ENCODE measurements at regions not wholly inside any gene's neighbourhood (a gene's known extent, or its start where the extent isn't known, plus 50 kb on each side); places are given as distances from the start of the nearest gene placed in this dataset.

GRCh38 chr4:143054971-143055370 lies 129.7 kb upstream of the USP38 start:
- no peaks in the 10 kb centered on the region for H3K9me3 ChIP-seq
- 0% methylated on average over 1 of the region's 1 CpG for WGBS, 2 donors
- H3K27ac ChIP-seq, result no peak overlapping the region
- no peak overlapping the region for H3K4me3 ChIP-seq
- H3K4me1 ChIP-seq, result no peaks in the 10 kb centered on the region
- H3K36me3 ChIP-seq (ENCODE audit: low read depth, missing control alignments), result no peaks in the 10 kb centered on the region
- DNase-seq, result no peak
- intact Hi-C loops (cut with DNase I; ENCODE audit: low total_unique reads), result no loop called here
- TF ChIP-seq CTCF (IDR thresholded peaks at IDR 0.05), result no peak
- no peak for TF ChIP-seq POLR2A (IDR thresholded peaks at IDR 0.05)
- H3K27me3 ChIP-seq, result no peaks in the 10 kb centered on the region

GRCh38 chr4:143055997-143056396 lies 128.7 kb upstream of the USP38 start:
- Histone ChIP-seq H3K9me3 (no peaks in the 10 kb centered on the region), H3K27ac (no peak overlapping the region), H3K27me3 (no peaks in the 10 kb centered on the region), H3K4me1 (no peaks in the 10 kb centered on the region), H3K4me3 (no peak overlapping the region), H3K36me3 (ENCODE audit: low read depth, missing control alignments) (no peaks in the 10 kb centered on the region)
- WGBS, 2 donors, result 79 to 80% methylated on average over 3 to 4 of the region's 4 CpGs
- TF ChIP-seq CTCF (IDR thresholded peaks at IDR 0.05), result no peak
- no peak for TF ChIP-seq POLR2A (IDR thresholded peaks at IDR 0.05)
- DNase-seq, result no peak
- intact Hi-C loops (cut with DNase I; ENCODE audit: low total_unique reads), result no loop called here

- H3K4me1 ChIP-seq, result no peaks in the 10 kb centered on the region
- 63% methylated on average over 4 of the region's 4 CpGs; no CpG with 5 or more reads in 1 of the 2 donors for WGBS, 2 donors
- intact Hi-C loops (cut with DNase I; ENCODE audit: low total_unique reads), result no loop called here
These were observed 113.4 kb upstream of the USP38 start for GRCh38 chr4:143071351-143071750.

GRCh38 chr4:143076723-143077122 lies 108.0 kb upstream of the USP38 start:
- Histone ChIP-seq H3K9me3 (no peaks in the 10 kb centered on the region), H3K27ac (no peak overlapping the region), H3K4me1 (no peaks in the 10 kb centered on the region), H3K4me3 (no peak overlapping the region), H3K36me3 (ENCODE audit: low read depth, missing control alignments) (no peaks in the 10 kb centered on the region), H3K27me3 (no peaks in the 10 kb centered on the region)
- no peak for DNase-seq
- 55 to 77% methylated on average over 4 of the region's 4 CpGs for WGBS, 2 donors
- TF ChIP-seq POLR2A (IDR thresholded peaks at IDR 0.05) (no peak), CTCF (IDR thresholded peaks at IDR 0.05) (no peak)
- intact Hi-C loops (cut with DNase I; ENCODE audit: low total_unique reads), result no loop called here

More at GRCh38 chr4:143071351-143071750, 113.4 kb upstream of the USP38 start:
- TF ChIP-seq POLR2A (IDR thresholded peaks at IDR 0.05) (no peak), CTCF (IDR thresholded peaks at IDR 0.05) (no peak)
- Histone ChIP-seq H3K36me3 (ENCODE audit: low read depth, missing control alignments) (no peaks in the 10 kb centered on the region), H3K27ac (no peak overlapping the region), H3K4me3 (no peak overlapping the region), H3K27me3 (no peaks in the 10 kb centered on the region), H3K9me3 (no peaks in the 10 kb centered on the region)
- DNase-seq, result no peak

GRCh38 chr4:143082701-143083100 lies 102.0 kb upstream of the USP38 start:
- intact Hi-C loops (cut with DNase I; ENCODE audit: low total_unique reads), result no loop called here
- Histone ChIP-seq H3K9me3 (no peaks in the 10 kb centered on the region), H3K36me3 (ENCODE audit: low read depth, missing control alignments) (no peaks in the 10 kb centered on the region), H3K27ac (no peak overlapping the region), H3K4me3 (no peak overlapping the region), H3K27me3 (no peaks in the 10 kb centered on the region), H3K4me1 (no peaks in the 10 kb centered on the region)
- WGBS, 2 donors, result 71 to 85% methylated on average over 1 of the region's 1 CpG
- DNase-seq, result no peak
- no peak for TF ChIP-seq POLR2A (IDR thresholded peaks at IDR 0.05)
- TF ChIP-seq CTCF (IDR thresholded peaks at IDR 0.05), result no peak
